Stomach (tissue), 8 donors: ENCODE measurements at regions not wholly inside any gene's neighbourhood (a gene's known extent, or its start where the extent isn't known, plus 50 kb on each side); places are given as distances from the start of the nearest gene placed in this dataset.

Experiments
- DNase-seq, 2 donors: peaks; one replicate each; pipeline versions ENCODE4 v3.0.0 to v3.0.0-alpha.2; 2013 to 2019
- H3K27ac ChIP-seq, 5 donors: fragments of 200-600 bp in 4 of 5; sonication (generic) in 4 of 5; one replicate each; pipeline ENCODE4 v1.5.1; 2013 to 2019; ENCODE audit warnings: mild to moderate bottlenecking in 1 of 5, moderate library complexity in 1 of 5
- H3K27me3 ChIP-seq, 3 donors: fragments of 200-600 bp; sonication (generic); one replicate each; pipeline ENCODE4 v1.5.1; 2017 to 2019; ENCODE audit warnings: mixed run types in 1 of 3
- H3K36me3 ChIP-seq, 4 donors: fragments of 200-600 bp; sonication (generic); 1 replicate in 3 of 4; 2 replicates in 1 of 4; pipeline ENCODE4 v1.5.1; 2016 to 2019
- H3K4me1 ChIP-seq, 4 donors: fragments of 200-600 bp; sonication (generic); one replicate each; pipeline ENCODE4 v1.5.1; 2016 to 2019
- H3K4me3 ChIP-seq, 4 donors: fragments of 200-600 bp; sonication (generic) in 3 of 4; one replicate each; pipeline ENCODE4 v1.5.1; 2016 to 2019; ENCODE audit warnings: mild to moderate bottlenecking in 1 of 4
- H3K9me3 ChIP-seq, 4 donors: fragments of 200-600 bp; sonication (generic); one replicate each; pipeline ENCODE4 v1.5.1; 2016 to 2019
- CTCF ChIP-seq, 7 experiments: fragments of 450-650 bp in 4 of 7; fragments of 200-600 bp in 3 of 7; sonication (generic) in 3 of 7; IDR thresholded peaks; one replicate each; pipeline ENCODE4 v1.5.1; 2016 to 2019; ENCODE audit warnings: antibody characterized with exemption in 7 of 7, control low read depth in 2 of 7, mild to moderate bottlenecking in 1 of 7
- EP300 ChIP-seq: sonication (generic); formaldehyde crosslinking; IDR thresholded peaks from one replicate; pipeline ENCODE4 v1.6.1; 2017; ENCODE audit warnings: antibody characterized with exemption
- POLR2A ChIP-seq, 4 donors: fragments of 450-650 bp; IDR thresholded peaks; one replicate each; pipeline ENCODE4 v1.6.1; 2016; ENCODE audit warnings: antibody characterized with exemption in 4 of 4, control low read depth in 2 of 4, mild to moderate bottlenecking in 1 of 4, moderate library complexity in 1 of 4
- POLR2AphosphoS5 ChIP-seq, 3 donors: sonication (generic); formaldehyde crosslinking; IDR thresholded peaks; one replicate each; pipeline ENCODE4 v1.6.1; 2016; ENCODE audit warnings: antibody characterized with exemption in 3 of 3
- WGBS, 5 donors: extraction: QIAGEN DNeasy Blood & Tissue Kit in 3 of 5; methylation state at CpG; one replicate each; pipeline versions ENCODE4 v1.1.5 to v1.1.7; 2013 to 2018; 5-methylcytosine and 5-hydroxymethylcytosine counted together
- intact Hi-C: fragments of 100-400 bp; cut with DNase I; formaldehyde crosslinking; loops from one replicate; pipeline ENCODE4 v1.15.1; 2023; ENCODE audit warnings: low total_unique reads
- donor health status: healthy with polysubstance abuse.
- donor health status: Bipolar disorder and iron deficiency.
- donor health status: healthy.

DNA sequence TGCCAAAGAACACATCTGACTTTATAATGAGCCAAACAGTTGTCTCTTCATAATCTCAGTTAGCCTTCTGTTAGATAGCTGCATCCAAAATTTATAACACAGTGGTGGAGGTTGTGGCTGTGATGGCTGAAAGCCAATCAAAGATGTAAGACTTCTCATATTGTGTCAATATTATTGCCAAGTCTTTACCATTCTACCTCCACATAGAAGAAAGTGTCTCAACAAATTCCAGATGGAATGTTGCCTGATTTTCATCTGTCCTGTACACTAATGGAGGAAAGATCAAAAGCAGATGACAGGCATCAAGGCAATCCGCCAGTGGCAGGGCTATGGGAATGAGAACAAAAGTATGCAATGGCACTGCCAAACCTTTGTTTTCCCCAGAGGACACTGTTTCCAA lies 813.1 kb upstream of the NOVA1 start:
- no peak for TF ChIP-seq EP300
- TF ChIP-seq POLR2AphosphoS5 (IDR thresholded peaks at IDR 0.05), result no peak
- no peak for TF ChIP-seq CTCF (IDR thresholded peaks at IDR 0.05)
- TF ChIP-seq POLR2A (IDR thresholded peaks at IDR 0.05), result no peak
- H3K27ac ChIP-seq, result no peak overlapping the region
- no peak for DNase-seq
- intact Hi-C loops, result no loop called here
- no peaks in the 10 kb centered on the region for H3K4me1 ChIP-seq
- no peak overlapping the region for H3K4me3 ChIP-seq
- WGBS, 5 donors, result 42 to 81% (median 72%) methylated on average over 1 of the region's 1 CpG
- H3K36me3 ChIP-seq, result no peaks in the 10 kb centered on the region
- no peaks in the 10 kb centered on the region for H3K9me3 ChIP-seq
- H3K27me3 ChIP-seq, result no peaks in the 10 kb centered on the region

- TF ChIP-seq CTCF (IDR thresholded peaks at IDR 0.05) (no peak), POLR2AphosphoS5 (IDR thresholded peaks at IDR 0.05) (no peak), POLR2A (IDR thresholded peaks at IDR 0.05) (no peak), EP300 (no peak)
- 88 to 96% (median 91%) methylated on average over 4 of the region's 4 CpGs for WGBS, 5 donors
- H3K4me1 ChIP-seq, result no peaks in the 10 kb centered on the region
Measured at GRCh38 chr14:27427796-27428195, 830.0 kb upstream of the NOVA1 start.

GRCh38 chr14:27435923-27436670 lies 838.3 kb upstream of the NOVA1 start:
- no peak overlapping the region for H3K27ac ChIP-seq
- no peaks in the 10 kb centered on the region for H3K9me3 ChIP-seq
- no peak for TF ChIP-seq CTCF (IDR thresholded peaks at IDR 0.05)
- TF ChIP-seq POLR2A (IDR thresholded peaks at IDR 0.05), result no peak
- no peak for TF ChIP-seq EP300
- TF ChIP-seq POLR2AphosphoS5 (IDR thresholded peaks at IDR 0.05), result no peak
- H3K27me3 ChIP-seq, result no peaks in the 10 kb centered on the region
- no peak overlapping the region for H3K4me3 ChIP-seq
- no peaks in the 10 kb centered on the region for H3K36me3 ChIP-seq
- peak in 1 of 2 donors; percentile 15 for DNase-seq
- intact Hi-C loops, result no loop called here
- H3K4me1 ChIP-seq, result no peaks in the 10 kb centered on the region
- 68 to 79% (median 75%) methylated on average over 3 of the region's 3 CpGs for WGBS, 5 donors

More at GRCh38 chr14:27427796-27428195, 830.0 kb upstream of the NOVA1 start:
- H3K4me3 ChIP-seq, result no peak overlapping the region
- no peaks in the 10 kb centered on the region for H3K36me3 ChIP-seq
- H3K9me3 ChIP-seq, result no peaks in the 10 kb centered on the region
- H3K27me3 ChIP-seq, result no peaks in the 10 kb centered on the region
- DNase-seq, result no peak
- intact Hi-C loops, result no loop called here
- H3K27ac ChIP-seq, result no peak overlapping the region

GRCh38 chr14:27484633-27485032 lies 886.8 kb upstream of the NOVA1 start:
- Histone ChIP-seq H3K9me3 (peaks cover 0 to 4% (median 0%) of the 10 kb centered on the region in 4 donors), H3K27ac (no peak overlapping the region), H3K27me3 (no peaks in the 10 kb centered on the region), H3K36me3 (no peaks in the 10 kb centered on the region), H3K4me3 (no peak overlapping the region), H3K4me1 (no peaks in the 10 kb centered on the region)
- no peak for DNase-seq
- no peak for TF ChIP-seq CTCF (IDR thresholded peaks at IDR 0.05)
- no peak for TF ChIP-seq POLR2A (IDR thresholded peaks at IDR 0.05)
- TF ChIP-seq EP300, result no peak
- no peak for TF ChIP-seq POLR2AphosphoS5 (IDR thresholded peaks at IDR 0.05)
- intact Hi-C loops, result no loop called here
